PC-9 (cell line): ENCODE measurements at regions not wholly inside any gene's neighbourhood (a gene's known extent, or its start where the extent isn't known, plus 50 kb on each side); places are given as distances from the start of the nearest gene placed in this dataset.

Source experiments
- BruUV-seq: library from RNA; stranded (reverse); fragments of 400-500 nt; replicated peaks from 2 replicates; lab custom pipeline; 2021; lab: Mats Ljungman, UMichigan
- CTCF ChIA-PET: fragments of 300-600 bp; sonication (Branson Sonifier 250); formaldehyde crosslinking; loops from one replicate; lab custom pipeline; 2022; ENCODE audit warnings: antibody characterized with exemption; lab: Charles Lee
- POLR2A ChIA-PET: fragments of 300-600 bp; sonication (Branson Sonifier 250); formaldehyde crosslinking; loops from one replicate; lab custom pipeline; 2022; ENCODE audit warnings: antibody characterized with exemption; ENCODE audit not compliant: unreplicated experiment; lab: Charles Lee
- DNase-seq, 2 experiments: peaks; one replicate each; pipeline versions ENCODE4 v3.0.0 to v3.0.0-alpha.2; 2015 to 2022; ENCODE audit warnings: mixed read lengths in 1 of 2
- H2AFZ ChIP-seq: fragments of 200-600 bp; sonication (generic); 2 replicates; pipeline ENCODE4 v1.8.1; 2017; ENCODE audit warnings: antibody characterized with exemption
- H3F3A ChIP-seq: fragments of 200-600 bp; sonication (generic); 2 replicates; pipeline ENCODE4 v1.8.1; 2017; ENCODE audit warnings: antibody characterized with exemption, mild to moderate bottlenecking, low read depth; ENCODE audit not compliant: insufficient read depth
- H3K27ac ChIP-seq: fragments of 200-600 bp; sonication (generic); 2 replicates; pipeline ENCODE4 v1.6.1; 2016; ENCODE audit warnings: mixed run types
- H3K27me3 ChIP-seq: fragments of 200-600 bp; sonication (generic); 2 replicates; pipeline ENCODE4 v1.6.1; 2016; ENCODE audit warnings: low read depth, mixed run types; ENCODE audit not compliant: insufficient read depth
- H3K36me3 ChIP-seq: fragments of 200-600 bp; sonication (generic); 2 replicates; pipeline ENCODE4 v1.6.1; 2016; ENCODE audit warnings: low read depth, mixed run types
- H3K4me1 ChIP-seq: fragments of 200-600 bp; sonication (generic); replicated peaks from 2 replicates; pipeline ENCODE4 v1.6.1; 2016; ENCODE audit warnings: mixed run types; ENCODE audit not compliant: insufficient read depth
- H3K4me2 ChIP-seq: fragments of 200-600 bp; sonication (generic); 2 replicates; pipeline ENCODE4 v1.6.1; 2017; ENCODE audit warnings: mixed run types
- H3K4me3 ChIP-seq: fragments of 200-600 bp; sonication (generic); 2 replicates; pipeline ENCODE4 v1.6.1; 2016; ENCODE audit warnings: mixed run types
- H3K79me2 ChIP-seq: fragments of 200-600 bp; sonication (generic); 2 replicates; pipeline ENCODE4 v1.6.1; 2017; ENCODE audit warnings: low read depth, mixed run types
- H3K9me2 ChIP-seq: fragments of 200-600 bp; sonication (generic); 2 replicates; pipeline ENCODE4 v1.8.1; 2017; ENCODE audit warnings: mild to moderate bottlenecking; ENCODE audit not compliant: insufficient read depth
- H3K9me3 ChIP-seq: fragments of 200-600 bp; sonication (generic); 2 replicates; pipeline ENCODE4 v1.8.1; 2016; ENCODE audit warnings: low read depth; ENCODE audit not compliant: insufficient read depth
- H4K20me1 ChIP-seq: fragments of 200-600 bp; sonication (generic); 2 replicates; pipeline ENCODE4 v1.8.1; 2017; ENCODE audit not compliant: insufficient read depth
- EZH2 ChIP-seq: fragments of 200-600 bp; sonication (generic); IDR thresholded peaks from 2 replicates; pipeline ENCODE4 v1.8.0; 2017; ENCODE audit warnings: antibody characterized with exemption, low read depth
- intact Hi-C: fragments of 100-400 bp; cut with micrococcal nuclease; formaldehyde crosslinking; loops from one replicate; pipeline ENCODE4 v1.10.0; 2022; ENCODE audit not compliant: unreplicated experiment
- TF ChIP-seq, protein P1 (sequence below): fragments of 200-600 bp; sonication (generic); conservative IDR thresholded peaks from 2 replicates; pipeline ENCODE4 v1.6.1; 2017; ENCODE audit warnings: mixed run types, antibody characterized with exemption, mild to moderate bottlenecking, moderate library complexity

DNA sequence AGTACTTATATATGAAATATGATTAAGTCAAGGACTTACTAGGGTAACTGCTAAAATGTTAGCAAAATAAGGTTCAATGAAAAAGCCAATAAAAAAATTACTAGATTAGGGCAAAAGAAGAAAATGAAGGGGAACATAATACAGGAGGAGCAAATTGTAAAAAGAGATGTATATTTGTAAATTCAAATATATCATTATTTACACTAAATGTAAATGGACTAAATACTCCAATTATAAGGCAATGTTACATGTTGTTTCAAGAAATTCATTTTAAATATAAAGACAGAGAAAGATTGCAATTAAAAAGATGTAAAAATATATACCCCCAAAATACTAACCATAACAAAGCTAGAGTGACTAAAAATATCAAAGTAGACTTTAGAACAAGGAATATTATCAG is 134.1 kb downstream of the EFHB start:
- no peak overlapping the region for H2AFZ ChIP-seq
- H4K20me1 ChIP-seq, result no peaks in the 10 kb centered on the region
- TF ChIP-seq EZH2, result no peak
- H3K9me3 ChIP-seq, result no peaks in the 10 kb centered on the region
- ChIA-PET POLR2A (no interaction called here), CTCF (no interaction called here)
- no peaks in the 10 kb centered on the region for H3K36me3 ChIP-seq
- H3K4me1 ChIP-seq, result no peaks in the 10 kb centered on the region
- H3K79me2 ChIP-seq, result no peaks in the 10 kb centered on the region
- H3K27ac ChIP-seq, result no peak overlapping the region
- BruUV-seq, result no TSS peak
- H3K9me2 ChIP-seq, result no peaks in the 10 kb centered on the region
- intact Hi-C loops, result no loop called here
- no peaks in the 10 kb centered on the region for H3K27me3 ChIP-seq
- no peak overlapping the region for H3K4me2 ChIP-seq
- H3K4me3 ChIP-seq, result no peak overlapping the region
- H3F3A ChIP-seq, result no peaks in the 10 kb centered on the region
- no peak for DNase-seq

DNA sequence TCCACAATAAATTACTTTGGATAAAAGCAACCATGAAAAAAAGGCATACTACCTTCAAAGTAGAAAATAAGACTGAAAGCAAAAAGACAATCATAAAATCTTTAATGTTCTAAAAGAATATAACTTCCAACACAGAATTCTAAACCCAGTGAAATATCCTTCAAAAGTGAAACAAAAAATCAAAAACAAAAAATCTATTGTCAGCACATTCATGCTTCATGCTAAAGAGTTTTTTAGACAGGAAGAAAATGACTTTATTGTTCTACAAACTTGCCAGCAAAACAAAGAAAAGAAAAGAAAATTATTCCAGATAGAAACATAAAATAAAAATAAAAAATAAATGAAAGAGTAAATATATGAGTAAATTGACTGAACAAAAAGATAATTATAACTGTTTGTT is 134.9 kb downstream of the EFHB start:
- CTCF ChIA-PET, result no interaction called here
- BruUV-seq, result no TSS peak

DNA sequence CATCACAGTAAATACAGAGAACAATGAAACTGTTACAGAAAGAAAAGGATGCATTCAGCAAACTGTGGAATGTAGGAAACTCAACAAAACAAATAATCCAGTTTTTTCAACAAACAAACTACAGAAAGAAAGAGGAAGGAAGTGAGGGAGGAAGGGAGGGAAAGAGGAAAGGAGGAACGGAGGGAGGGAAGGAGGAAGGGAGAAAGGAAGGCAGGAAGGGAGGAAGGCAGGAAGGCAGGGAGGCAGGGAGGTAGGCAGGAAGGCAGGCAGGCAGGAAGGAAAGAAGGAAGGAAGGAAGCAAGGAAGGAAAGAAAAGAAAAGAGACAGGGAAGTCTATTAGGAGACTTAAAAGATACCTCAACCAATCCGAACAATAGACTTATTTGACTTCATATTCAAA is 135.7 kb downstream of the EFHB start:
- H3K27ac ChIP-seq, result no peak overlapping the region
- no peak overlapping the region for H3K4me2 ChIP-seq
- H2AFZ ChIP-seq, result no peak overlapping the region
- no peaks in the 10 kb centered on the region for H3K9me2 ChIP-seq
- no peaks in the 10 kb centered on the region for H3K4me1 ChIP-seq
- BruUV-seq, result no TSS peak
- H3K4me3 ChIP-seq, result no peak overlapping the region
- H3K9me3 ChIP-seq, result no peaks in the 10 kb centered on the region
- ChIA-PET CTCF (no interaction called here), POLR2A (no interaction called here)
- no peak for DNase-seq
- no peaks in the 10 kb centered on the region for H3K79me2 ChIP-seq
- intact Hi-C loops, result no loop called here
- H3F3A ChIP-seq, result no peaks in the 10 kb centered on the region
- H3K36me3 ChIP-seq, result no peaks in the 10 kb centered on the region
- H3K27me3 ChIP-seq, result no peaks in the 10 kb centered on the region
- H4K20me1 ChIP-seq, result no peaks in the 10 kb centered on the region
- TF ChIP-seq, protein P1, sequence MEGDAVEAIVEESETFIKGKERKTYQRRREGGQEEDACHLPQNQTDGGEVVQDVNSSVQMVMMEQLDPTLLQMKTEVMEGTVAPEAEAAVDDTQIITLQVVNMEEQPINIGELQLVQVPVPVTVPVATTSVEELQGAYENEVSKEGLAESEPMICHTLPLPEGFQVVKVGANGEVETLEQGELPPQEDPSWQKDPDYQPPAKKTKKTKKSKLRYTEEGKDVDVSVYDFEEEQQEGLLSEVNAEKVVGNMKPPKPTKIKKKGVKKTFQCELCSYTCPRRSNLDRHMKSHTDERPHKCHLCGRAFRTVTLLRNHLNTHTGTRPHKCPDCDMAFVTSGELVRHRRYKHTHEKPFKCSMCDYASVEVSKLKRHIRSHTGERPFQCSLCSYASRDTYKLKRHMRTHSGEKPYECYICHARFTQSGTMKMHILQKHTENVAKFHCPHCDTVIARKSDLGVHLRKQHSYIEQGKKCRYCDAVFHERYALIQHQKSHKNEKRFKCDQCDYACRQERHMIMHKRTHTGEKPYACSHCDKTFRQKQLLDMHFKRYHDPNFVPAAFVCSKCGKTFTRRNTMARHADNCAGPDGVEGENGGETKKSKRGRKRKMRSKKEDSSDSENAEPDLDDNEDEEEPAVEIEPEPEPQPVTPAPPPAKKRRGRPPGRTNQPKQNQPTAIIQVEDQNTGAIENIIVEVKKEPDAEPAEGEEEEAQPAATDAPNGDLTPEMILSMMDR, result no peak
- TF ChIP-seq EZH2, result no peak

More for the DNA sequence above, 134.9 kb downstream of the EFHB start:
- Histone ChIP-seq H3F3A (no peaks in the 10 kb centered on the region), H3K9me3 (no peaks in the 10 kb centered on the region), H3K27me3 (no peaks in the 10 kb centered on the region), H3K4me1 (no peaks in the 10 kb centered on the region), H3K4me3 (no peak overlapping the region), H3K79me2 (no peaks in the 10 kb centered on the region), H4K20me1 (no peaks in the 10 kb centered on the region), H3K36me3 (no peaks in the 10 kb centered on the region), H3K27ac (no peak overlapping the region), H3K9me2 (no peaks in the 10 kb centered on the region), H2AFZ (no peak overlapping the region), H3K4me2 (no peak overlapping the region)
- TF ChIP-seq, protein P1, result no peak
- no peak for TF ChIP-seq EZH2
- POLR2A ChIA-PET, result no interaction called here
- intact Hi-C loops, result no loop called here
- no peak for DNase-seq

DNA sequence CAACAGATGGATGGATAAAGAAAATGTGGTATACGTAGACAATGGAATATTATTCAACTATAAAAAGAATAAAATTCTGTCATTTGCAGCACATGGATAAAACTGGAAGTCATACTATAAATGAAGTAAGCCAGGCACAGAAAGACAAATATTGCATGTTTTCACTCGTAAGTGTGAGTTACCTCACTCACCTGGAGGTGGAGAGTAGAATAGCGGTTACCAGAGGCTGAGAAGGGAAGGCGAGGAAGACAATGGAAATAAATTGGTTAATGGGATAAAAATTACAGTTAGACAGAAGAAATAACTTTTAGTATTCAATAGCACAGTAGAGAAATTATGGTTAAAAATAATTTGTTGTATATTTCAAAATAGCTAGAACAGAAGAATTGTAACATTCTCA is 141.6 kb downstream of the EFHB start:
- no peaks in the 10 kb centered on the region for H3K27me3 ChIP-seq
- TF ChIP-seq, protein P1, result no peak
- TF ChIP-seq EZH2, result no peak
- no peaks in the 10 kb centered on the region for H3K9me3 ChIP-seq
- H3K27ac ChIP-seq, result no peak overlapping the region
- no peaks in the 10 kb centered on the region for H3K4me1 ChIP-seq
- no peaks in the 10 kb centered on the region for H3K36me3 ChIP-seq
- no peaks in the 10 kb centered on the region for H3K9me2 ChIP-seq
- ChIA-PET CTCF (no interaction called here), POLR2A (no interaction called here)
- BruUV-seq, result no TSS peak
- DNase-seq, result no peak
- H3K4me3 ChIP-seq, result no peak overlapping the region
- no peaks in the 10 kb centered on the region for H3F3A ChIP-seq
- intact Hi-C loops, result no loop called here
- no peaks in the 10 kb centered on the region for H3K79me2 ChIP-seq
- H2AFZ ChIP-seq, result no peak overlapping the region
- H3K4me2 ChIP-seq, result no peak overlapping the region
- no peaks in the 10 kb centered on the region for H4K20me1 ChIP-seq
